GM18951 (cell line): ENCODE measurements at regions not wholly inside any gene's neighbourhood (a gene's known extent, or its start where the extent isn't known, plus 50 kb on each side); places are given as distances from the start of the nearest gene placed in this dataset.

Source experiments
- POLR2A ChIP-seq: IDR thresholded peaks from 4 replicates; pipeline ENCODE4 v1.6.1; 2011; ENCODE audit warnings: mild to moderate bottlenecking; ENCODE audit not compliant: insufficient read length, insufficient read depth; ENCODE audit errors: extremely low read depth
- in situ Hi-C: fragments of 300-500 bp; cut with MboI; formaldehyde crosslinking; loops from one replicate; pipeline ENCODE4 v1.12.0; 2022; ENCODE audit warnings: low sequenced_read_pairs, mixed read lengths, inconsistent platforms; ENCODE audit not compliant: unreplicated experiment

GRCh38 chr20:63077705-63078104 is 70.9 kb upstream of the BHLHE23 start:
- in situ Hi-C loops: no loop called here
- TF ChIP-seq POLR2A: no peak

DNA sequence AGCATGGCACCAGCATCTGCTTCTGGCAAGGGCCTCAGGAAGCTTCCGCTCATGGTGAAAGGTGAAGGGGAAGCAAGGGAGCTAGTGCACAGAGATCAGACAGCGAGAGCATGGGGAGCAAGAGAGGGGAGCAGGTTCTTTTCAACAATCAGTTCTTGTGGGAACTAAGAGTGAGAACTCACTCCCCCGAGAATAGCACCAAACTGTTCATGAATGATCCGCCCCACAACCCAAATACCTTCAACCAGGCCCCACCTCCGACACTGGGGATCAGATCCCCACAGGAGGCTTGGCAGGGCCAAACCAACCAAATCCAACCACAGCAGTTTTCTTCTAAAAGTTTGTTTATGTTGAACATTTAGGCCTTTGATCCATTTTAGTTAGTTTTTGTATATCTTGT is 69.7 kb upstream of the BHLHE23 start:
- TF ChIP-seq POLR2A: no peak
- in situ Hi-C loops: no loop called here

GRCh38 chr20:63074631-63075030 is 67.9 kb upstream of the BHLHE23 start:
- in situ Hi-C loops: no loop called here
- TF ChIP-seq POLR2A: no peak

- no peak for TF ChIP-seq POLR2A
- in situ Hi-C loops: no loop called here
These were observed 67.4 kb upstream of the BHLHE23 start for GRCh38 chr20:63074182-63074581.

GRCh38 chr20:63073738-63074065 is 66.9 kb upstream of the BHLHE23 start:
- in situ Hi-C loops: no loop called here
- TF ChIP-seq POLR2A: no peak

DNA sequence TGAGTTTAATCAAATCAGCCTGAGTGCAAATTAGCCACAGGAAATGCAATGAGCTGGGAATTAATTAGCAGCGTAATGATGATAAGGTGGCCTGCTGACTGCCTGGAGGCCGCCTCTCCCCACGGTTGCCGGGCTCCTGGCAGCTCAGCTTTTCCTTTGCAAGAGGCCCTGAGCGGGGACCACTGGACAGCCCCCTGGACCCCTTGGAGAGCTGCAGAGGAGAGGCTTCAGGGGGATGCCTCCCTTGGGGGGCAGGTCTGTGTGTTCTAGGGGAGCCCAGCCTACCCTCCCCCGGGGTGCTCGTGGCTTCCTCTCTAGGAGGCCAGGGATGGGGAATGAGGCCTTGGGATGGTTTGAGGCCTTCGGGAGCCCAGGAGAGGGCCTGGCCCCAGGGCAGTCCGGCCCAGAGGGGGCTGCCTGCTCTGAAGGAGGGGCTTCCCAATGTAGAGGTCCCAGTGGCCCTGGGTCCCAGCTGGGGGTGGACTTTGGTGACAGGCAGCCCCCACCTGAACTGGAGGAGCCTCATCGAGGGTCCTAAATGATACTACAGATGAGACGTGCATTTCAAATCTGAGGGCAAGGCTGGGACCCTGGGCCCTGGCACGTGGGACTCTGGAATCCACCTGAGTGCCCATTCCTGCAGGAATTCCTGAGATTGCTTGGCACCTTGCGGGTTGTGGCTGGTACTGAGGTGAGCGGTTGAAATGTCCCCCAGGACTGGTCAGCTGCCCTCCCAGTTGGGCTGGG is 66.4 kb upstream of the BHLHE23 start:
- in situ Hi-C loops: no loop called here
- TF ChIP-seq POLR2A: no peak

GRCh38 chr20:63072231-63072791 is 65.5 kb upstream of the BHLHE23 start:
- no peak for TF ChIP-seq POLR2A
- in situ Hi-C loops: no loop called here

GRCh38 chr20:63071541-63072181 is 64.9 kb upstream of the BHLHE23 start:
- in situ Hi-C loops: no loop called here

GRCh38 chr20:63070771-63071540 is 64.2 kb upstream of the BHLHE23 start:
- in situ Hi-C loops: no loop called here
- no peak for TF ChIP-seq POLR2A

More at GRCh38 chr20:63071541-63072181, 64.9 kb upstream of the BHLHE23 start:
- TF ChIP-seq POLR2A: no peak

DNA sequence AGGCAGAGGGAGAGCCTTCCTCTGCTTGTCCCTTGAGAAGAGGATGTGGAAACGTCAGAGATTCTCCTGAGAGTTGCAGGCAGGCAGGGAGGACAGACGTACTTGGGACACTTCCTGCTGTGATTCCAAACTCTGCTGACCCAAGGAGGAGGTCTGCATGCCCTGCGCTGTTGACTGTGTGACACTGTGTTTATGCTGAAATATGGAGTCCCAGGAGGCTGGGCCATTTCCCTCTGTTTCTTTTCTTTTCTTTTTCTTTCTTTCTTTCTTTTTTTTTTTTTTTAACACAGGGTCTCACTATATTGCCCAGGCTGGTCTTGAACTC is 63.5 kb upstream of the BHLHE23 start:
- TF ChIP-seq POLR2A: no peak
- in situ Hi-C loops: no loop called here

DNA sequence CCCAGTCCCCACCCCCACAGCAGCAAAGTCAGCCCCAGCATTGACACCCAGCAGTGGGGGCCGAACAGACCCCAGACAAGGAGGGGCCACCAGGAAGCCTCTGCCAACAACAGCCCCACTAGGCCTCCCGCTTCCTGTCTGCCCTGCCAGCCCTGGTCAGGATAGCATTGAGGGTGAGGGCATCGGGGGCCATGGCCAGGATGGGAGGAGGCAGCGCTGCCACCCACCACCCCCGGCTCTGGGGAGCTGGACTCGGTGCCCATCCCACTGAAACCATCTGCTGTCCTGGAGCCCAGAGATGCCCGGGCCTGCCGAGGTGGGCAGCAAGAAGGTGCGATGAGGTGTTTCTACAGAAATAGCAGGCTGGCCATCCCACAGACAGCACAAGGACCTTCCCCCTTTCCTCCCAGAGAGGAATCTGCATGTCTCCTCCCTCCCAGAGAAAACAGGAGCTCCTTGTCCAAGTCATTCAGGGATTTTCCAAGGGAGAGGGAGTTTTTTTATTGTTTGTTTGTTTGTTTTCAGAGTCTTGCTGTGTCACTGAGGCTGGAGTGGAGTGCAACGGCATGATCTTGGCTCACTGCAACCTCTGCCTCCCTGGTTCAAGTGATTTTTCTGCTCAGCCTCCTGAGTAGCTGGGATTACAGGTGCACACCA is 62.1 kb upstream of the BHLHE23 start:
- TF ChIP-seq POLR2A: no peak
- in situ Hi-C loops: no loop called here

DNA sequence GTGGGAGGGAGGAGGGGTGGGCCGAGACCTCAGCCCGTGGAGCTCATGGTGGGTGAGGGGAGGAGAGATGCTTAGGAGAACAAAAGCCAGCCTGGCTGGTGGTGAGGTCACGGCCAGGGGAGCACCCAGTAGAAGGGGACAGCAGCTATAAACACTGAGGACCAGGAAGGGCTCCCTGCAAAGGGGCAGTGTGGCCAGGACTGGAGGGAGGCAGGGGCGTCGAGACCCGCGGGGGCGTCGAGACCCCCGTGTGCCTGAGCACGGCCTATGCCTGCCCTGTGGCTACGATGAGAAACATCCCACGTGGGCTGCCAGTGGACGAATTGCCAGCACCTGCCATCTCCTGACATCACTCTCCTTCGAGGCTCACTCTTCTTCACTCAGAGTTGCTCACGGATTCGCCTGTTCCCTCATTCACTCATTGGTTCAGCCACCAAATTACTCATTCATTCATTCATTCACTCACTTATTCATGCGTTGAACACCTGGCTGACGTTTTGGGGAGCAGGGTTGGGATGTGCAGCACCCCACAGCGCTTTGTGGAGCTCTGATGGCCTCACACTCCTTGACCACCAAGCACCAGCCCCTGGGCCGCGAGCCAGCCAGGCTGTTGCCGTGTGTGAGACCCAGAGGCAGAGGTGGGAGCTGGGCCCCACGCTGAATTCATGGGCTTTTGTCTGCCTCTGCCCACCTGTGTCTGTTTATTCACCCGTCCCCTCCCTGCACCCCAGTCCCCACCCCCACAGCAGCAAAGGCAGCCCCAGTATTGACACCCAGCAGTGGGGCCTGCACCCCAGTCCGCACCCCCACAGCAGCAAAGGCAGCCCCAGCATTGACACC is 61.2 kb upstream of the BHLHE23 start:
- TF ChIP-seq POLR2A: no peak
- in situ Hi-C loops: no loop called here
